OCI-LY1 (cell line): ENCODE measurements at regions not wholly inside any gene's neighbourhood (a gene's known extent, or its start where the extent isn't known, plus 50 kb on each side); places are given as distances from the start of the nearest gene placed in this dataset.

Source experiments
- H2AFZ ChIP-seq: fragments of 200-600 bp; sonication (generic), shearing (Covaris generic); 2 replicates; pipeline ENCODE4 v1.6.0; 2014; ENCODE audit warnings: antibody characterized with exemption, mild to moderate bottlenecking, low read length
- H3F3A ChIP-seq: fragments of 200-600 bp; sonication (generic), shearing (Covaris generic); 2 replicates; pipeline ENCODE4 v1.6.0; 2014; ENCODE audit warnings: mild to moderate bottlenecking, antibody characterized with exemption, low read length, moderate library complexity; ENCODE audit not compliant: insufficient read depth
- H3K27ac ChIP-seq: fragments of 200-600 bp; sonication (generic); 2 replicates; pipeline ENCODE4 v1.5.1; 2014; ENCODE audit warnings: low read length, mixed run types, mild to moderate bottlenecking, low read depth; ENCODE audit not compliant: poor library complexity, severe bottlenecking
- H3K27me3 ChIP-seq: fragments of 200-600 bp; sonication (generic); 2 replicates; pipeline ENCODE4 v1.6.0; 2014; ENCODE audit warnings: antibody characterized with exemption, mild to moderate bottlenecking, low read length, moderate library complexity; ENCODE audit not compliant: insufficient read depth
- H3K36me3 ChIP-seq: fragments of 200-600 bp; sonication (generic); 2 replicates; pipeline ENCODE4 v1.6.1; 2014; ENCODE audit warnings: mild to moderate bottlenecking, antibody characterized with exemption, low read length, moderate library complexity, mixed read lengths; ENCODE audit not compliant: insufficient read depth
- H3K4me1 ChIP-seq: fragments of 200-600 bp; sonication (generic); 2 replicates; pipeline ENCODE4 v1.5.1; 2014; ENCODE audit warnings: mild to moderate bottlenecking, low read length, moderate library complexity; ENCODE audit not compliant: insufficient read depth, severe bottlenecking
- H3K4me2 ChIP-seq: fragments of 200-600 bp; sonication (generic), shearing (Covaris generic); 2 replicates; pipeline ENCODE4 v1.6.1; 2014; ENCODE audit warnings: low read length
- H3K4me3 ChIP-seq: fragments of 200-600 bp; sonication (generic); 2 replicates; pipeline ENCODE4 v1.5.1; 2014; ENCODE audit warnings: low read length, low read depth, mild to moderate bottlenecking, mixed read lengths; ENCODE audit not compliant: poor library complexity, severe bottlenecking
- H3K79me2 ChIP-seq: fragments of 200-600 bp; shearing (Covaris generic); 2 replicates; pipeline ENCODE4 v1.6.1; 2016; ENCODE audit warnings: mixed run types, low read length, mixed read lengths; ENCODE audit not compliant: insufficient read depth
- H3K9ac ChIP-seq: fragments of 200-600 bp; sonication (generic), shearing (Covaris generic); 2 replicates; pipeline ENCODE4 v1.6.1; 2014; ENCODE audit warnings: mild to moderate bottlenecking, low read length, mixed read lengths
- H3K9me2 ChIP-seq: fragments of 200-600 bp; sonication (generic), shearing (Covaris generic); 2 replicates; pipeline ENCODE4 v1.6.1; 2014; ENCODE audit warnings: low read depth, mild to moderate bottlenecking, low read length, mixed read lengths
- H3K9me3 ChIP-seq: fragments of 200-600 bp; shearing (Covaris generic); 2 replicates; pipeline ENCODE4 v1.6.1; 2014; ENCODE audit warnings: low read length, mixed read lengths
- H4K20me1 ChIP-seq: fragments of 200-600 bp; sonication (generic), shearing (Covaris generic); 2 replicates; pipeline ENCODE4 v1.6.0; 2016; ENCODE audit warnings: mild to moderate bottlenecking, low read length; ENCODE audit not compliant: insufficient read depth
- EZH2 ChIP-seq: fragments of 200-600 bp; sonication (generic), shearing (Covaris generic); IDR thresholded peaks from 2 replicates; pipeline ENCODE4 v1.8.0; 2017; ENCODE audit warnings: borderline replicate concordance, mixed run types, mild to moderate bottlenecking, antibody characterized with exemption, low read length, moderate library complexity, mixed read lengths
- TF ChIP-seq, protein P1 (sequence below): fragments of 200-600 bp; sonication (generic), shearing (Covaris generic); IDR thresholded peaks from 2 replicates; pipeline ENCODE4 v1.5.1; 2017; ENCODE audit warnings: mild to moderate bottlenecking, antibody characterized with exemption, low read length, moderate library complexity, mixed read lengths

DNA sequence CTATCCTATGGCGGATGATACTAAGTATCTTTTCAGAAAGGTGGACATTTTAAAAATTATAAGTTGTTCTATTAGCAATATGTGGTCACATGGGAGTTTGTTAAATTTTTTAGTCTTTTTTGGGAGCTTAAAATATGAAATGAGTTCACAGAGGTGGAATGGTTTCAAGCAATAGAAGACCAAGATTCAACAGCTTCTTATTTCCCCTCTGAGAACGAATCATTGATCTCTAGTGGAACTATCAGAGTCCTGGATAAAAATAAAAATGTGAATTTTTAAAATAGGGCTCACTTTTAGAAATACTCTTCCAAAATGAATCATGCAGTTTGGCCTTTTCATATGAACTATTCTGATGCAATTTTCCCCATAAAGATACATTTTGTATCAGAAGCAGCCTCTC, 467.7 kb upstream of the KLF6 start:
- TF ChIP-seq EZH2 = no peak
- TF ChIP-seq, protein P1, sequence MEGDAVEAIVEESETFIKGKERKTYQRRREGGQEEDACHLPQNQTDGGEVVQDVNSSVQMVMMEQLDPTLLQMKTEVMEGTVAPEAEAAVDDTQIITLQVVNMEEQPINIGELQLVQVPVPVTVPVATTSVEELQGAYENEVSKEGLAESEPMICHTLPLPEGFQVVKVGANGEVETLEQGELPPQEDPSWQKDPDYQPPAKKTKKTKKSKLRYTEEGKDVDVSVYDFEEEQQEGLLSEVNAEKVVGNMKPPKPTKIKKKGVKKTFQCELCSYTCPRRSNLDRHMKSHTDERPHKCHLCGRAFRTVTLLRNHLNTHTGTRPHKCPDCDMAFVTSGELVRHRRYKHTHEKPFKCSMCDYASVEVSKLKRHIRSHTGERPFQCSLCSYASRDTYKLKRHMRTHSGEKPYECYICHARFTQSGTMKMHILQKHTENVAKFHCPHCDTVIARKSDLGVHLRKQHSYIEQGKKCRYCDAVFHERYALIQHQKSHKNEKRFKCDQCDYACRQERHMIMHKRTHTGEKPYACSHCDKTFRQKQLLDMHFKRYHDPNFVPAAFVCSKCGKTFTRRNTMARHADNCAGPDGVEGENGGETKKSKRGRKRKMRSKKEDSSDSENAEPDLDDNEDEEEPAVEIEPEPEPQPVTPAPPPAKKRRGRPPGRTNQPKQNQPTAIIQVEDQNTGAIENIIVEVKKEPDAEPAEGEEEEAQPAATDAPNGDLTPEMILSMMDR = no peak
- no peak overlapping the region for H3K4me3 ChIP-seq
- no peaks in the 10 kb centered on the region for H3K36me3 ChIP-seq
- no peak overlapping the region for H3K9ac ChIP-seq
- H3K27me3 ChIP-seq = no peaks in the 10 kb centered on the region
- no peaks in the 10 kb centered on the region for H3K9me3 ChIP-seq
- no peaks in the 10 kb centered on the region for H3F3A ChIP-seq
- no peaks in the 10 kb centered on the region for H4K20me1 ChIP-seq
- H3K9me2 ChIP-seq = no peaks in the 10 kb centered on the region
- no peaks in the 10 kb centered on the region for H3K79me2 ChIP-seq
- no peak overlapping the region for H3K27ac ChIP-seq
- no peaks in the 10 kb centered on the region for H3K4me1 ChIP-seq
- no peak overlapping the region for H2AFZ ChIP-seq
- H3K4me2 ChIP-seq = no peak overlapping the region

DNA sequence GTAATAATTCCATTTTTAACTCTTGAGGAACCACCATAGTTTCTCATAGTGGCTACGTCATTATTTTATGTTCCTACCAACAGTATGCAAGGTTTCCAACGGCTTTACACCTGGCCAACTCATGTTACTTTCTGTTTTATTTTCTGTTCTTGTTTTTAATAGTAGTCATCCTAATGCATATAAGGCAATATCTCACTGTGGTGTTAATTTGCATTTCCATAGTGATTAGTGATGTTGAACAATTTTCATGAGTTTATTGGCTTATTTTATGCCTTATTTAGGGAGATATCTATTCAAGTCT, 465.5 kb upstream of the KLF6 start:
- Histone ChIP-seq H3K4me3 (no peak overlapping the region), H3K9me3 (no peaks in the 10 kb centered on the region), H3K27me3 (no peaks in the 10 kb centered on the region), H3K79me2 (no peaks in the 10 kb centered on the region), H3K4me1 (no peaks in the 10 kb centered on the region), H3K4me2 (no peak overlapping the region), H3F3A (no peaks in the 10 kb centered on the region), H4K20me1 (no peaks in the 10 kb centered on the region), H3K9ac (no peak overlapping the region), H3K36me3 (no peaks in the 10 kb centered on the region), H2AFZ (no peak overlapping the region), H3K27ac (no peak overlapping the region), H3K9me2 (no peaks in the 10 kb centered on the region)
- no peak for TF ChIP-seq EZH2
- TF ChIP-seq, protein P1 = no peak

DNA sequence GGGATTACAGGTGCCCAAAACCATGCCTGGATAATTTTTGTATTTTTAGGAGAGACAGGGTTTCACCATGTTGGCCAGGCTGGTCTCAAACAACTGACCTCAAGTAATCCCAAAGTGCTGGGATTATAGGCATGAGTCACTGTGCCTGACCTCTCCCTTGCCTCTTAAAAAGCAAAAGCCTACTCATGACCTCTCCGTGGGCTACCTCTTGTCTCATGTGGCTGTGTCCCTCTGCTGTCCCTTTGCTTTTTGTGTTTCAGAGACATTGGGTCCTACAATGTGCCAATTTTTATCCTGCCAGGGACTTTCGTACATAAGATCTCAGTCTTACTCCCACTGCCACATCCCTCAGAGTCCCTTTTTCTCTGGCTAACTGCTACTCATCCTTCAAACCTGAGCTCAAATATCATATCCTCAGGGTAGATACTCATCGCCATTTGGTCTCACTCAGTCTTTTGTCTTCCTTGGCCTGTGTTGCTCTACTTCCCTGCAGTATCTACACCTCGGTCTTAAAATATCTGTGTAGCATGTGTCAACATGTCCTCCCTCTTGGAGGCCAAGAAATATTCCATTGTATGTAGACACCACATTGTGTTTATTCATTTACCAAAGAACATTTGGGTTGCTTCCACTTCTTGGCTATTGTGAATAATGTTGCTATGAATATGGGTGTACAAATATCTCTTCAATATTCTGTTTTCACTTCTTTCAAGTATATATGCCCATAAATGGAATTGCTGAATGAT, 465.0 kb upstream of the KLF6 start:
- no peak overlapping the region for H2AFZ ChIP-seq
- H3K9me3 ChIP-seq = no peaks in the 10 kb centered on the region
- H3K36me3 ChIP-seq = no peaks in the 10 kb centered on the region
- no peak overlapping the region for H3K4me2 ChIP-seq
- TF ChIP-seq, protein P1 = no peak
- TF ChIP-seq EZH2 = no peak
- H3K4me1 ChIP-seq = no peaks in the 10 kb centered on the region
- H3K27me3 ChIP-seq = no peaks in the 10 kb centered on the region
- H3K9me2 ChIP-seq = no peaks in the 10 kb centered on the region
- H3K4me3 ChIP-seq = no peak overlapping the region
- H3K27ac ChIP-seq = no peak overlapping the region
- no peaks in the 10 kb centered on the region for H4K20me1 ChIP-seq
- H3K79me2 ChIP-seq = no peaks in the 10 kb centered on the region
- no peak overlapping the region for H3K9ac ChIP-seq
- H3F3A ChIP-seq = no peaks in the 10 kb centered on the region
